HEK293T (cell line): ENCODE measurements at regions not wholly inside any gene's neighbourhood (a gene's known extent, or its start where the extent isn't known, plus 50 kb on each side); places are given as distances from the start of the nearest gene placed in this dataset.

Experiments
- CTCF ChIA-PET: fragments of 350-600 bp; formaldehyde crosslinking; extraction: SDS; loops from one replicate; lab custom pipeline; 2021; ENCODE audit warnings: antibody characterized with exemption, inconsistent platforms; lab: Yijun Ruan, JAX
- POLR2A ChIA-PET: fragments of 350-600 bp; formaldehyde crosslinking; extraction: SDS; loops from one replicate; lab custom pipeline; 2020; ENCODE audit warnings: antibody characterized with exemption, inconsistent platforms; lab: Yijun Ruan, JAX
- DNase-seq: peaks from one replicate; pipeline ENCODE4 v3.0.0; 2012; ENCODE audit warnings: mixed read lengths; ENCODE audit errors: extremely low spot score
- ARNT ChIP-seq: fragments of 450-650 bp; IDR thresholded peaks from 2 replicates; pipeline ENCODE4 v1.6.1; 2017; ENCODE audit warnings: mild to moderate bottlenecking
- BHLHE40 ChIP-seq: fragments of 450-650 bp; IDR thresholded peaks from 2 replicates; pipeline ENCODE4 v1.6.1; 2016; ENCODE audit warnings: mild to moderate bottlenecking, moderate library complexity, borderline replicate concordance
- CTBP1 ChIP-seq: fragments of 450-650 bp; IDR thresholded peaks from 2 replicates; pipeline ENCODE4 v1.6.1; 2016; ENCODE audit warnings: borderline replicate concordance
- ELF4 ChIP-seq: fragments of 450-650 bp; IDR thresholded peaks from 2 replicates; pipeline ENCODE4 v1.6.1; 2017; ENCODE audit warnings: antibody characterized with exemption
- FOXA1 ChIP-seq: fragments of 450-650 bp; IDR thresholded peaks from 2 replicates; pipeline ENCODE4 v1.6.1; 2016; ENCODE audit warnings: mild to moderate bottlenecking
- FOXK2 ChIP-seq: fragments of 450-650 bp; IDR thresholded peaks from 2 replicates; pipeline ENCODE4 v1.6.1; 2016; ENCODE audit warnings: mild to moderate bottlenecking
- FOXM1 ChIP-seq: fragments of 450-650 bp; IDR thresholded peaks from 2 replicates; pipeline ENCODE4 v1.6.1; 2017; ENCODE audit warnings: mild to moderate bottlenecking, borderline replicate concordance
- HDGF ChIP-seq: fragments of 450-650 bp; IDR thresholded peaks from 2 replicates; pipeline ENCODE4 v1.6.1; 2017; ENCODE audit warnings: antibody characterized with exemption, borderline replicate concordance
- L3MBTL2 ChIP-seq: fragments of 450-650 bp; conservative IDR thresholded peaks from 2 replicates; pipeline ENCODE4 v1.6.1; 2016; ENCODE audit warnings: mild to moderate bottlenecking
- LEF1 ChIP-seq: fragments of 450-650 bp; IDR thresholded peaks from 2 replicates; pipeline ENCODE4 v1.6.1; 2017; ENCODE audit warnings: mild to moderate bottlenecking, borderline replicate concordance
- NFRKB ChIP-seq: fragments of 450-650 bp; IDR thresholded peaks from 2 replicates; pipeline ENCODE4 v1.6.1; 2016; ENCODE audit warnings: mild to moderate bottlenecking, moderate library complexity
- SP1 ChIP-seq: fragments of 450-650 bp; IDR thresholded peaks from 2 replicates; pipeline ENCODE4 v1.6.1; 2017
- SUZ12 ChIP-seq: fragments of 450-650 bp; IDR thresholded peaks from 2 replicates; pipeline ENCODE4 v1.6.1; 2016; ENCODE audit warnings: mild to moderate bottlenecking
- TARDBP ChIP-seq: fragments of 450-650 bp; IDR thresholded peaks from 2 replicates; pipeline ENCODE4 v1.6.1; 2016
- ZNF384 ChIP-seq: fragments of 450-650 bp; IDR thresholded peaks from 2 replicates; pipeline ENCODE4 v1.6.1; 2016
- TF ChIP-seq, protein P1 (sequence below): fragments of 450-650 bp; IDR thresholded peaks from 2 replicates; pipeline ENCODE4 v1.6.1; 2016

DNA sequence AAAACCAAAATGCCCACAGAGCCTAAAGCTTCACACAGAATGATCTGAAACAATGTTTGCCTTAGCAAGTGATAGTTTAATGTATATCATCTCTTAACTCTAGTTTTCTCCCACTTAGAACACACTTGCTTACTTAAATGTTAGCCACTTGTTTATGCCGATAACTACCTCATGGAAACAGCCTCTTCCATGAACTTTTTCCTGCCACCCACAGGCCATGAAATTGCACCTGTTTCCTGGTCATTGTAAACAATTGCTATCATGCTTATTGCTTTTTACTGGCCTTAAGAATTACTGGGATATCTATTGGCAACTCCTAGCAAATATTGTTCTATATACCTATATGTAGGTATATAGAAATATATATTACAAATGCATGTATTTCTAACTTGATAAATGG is 231.1 kb downstream of the HDGFL1 start:
- POLR2A ChIA-PET = no interaction called here
- CTCF ChIA-PET = no interaction called here
- DNase-seq = no peak
- TF ChIP-seq SUZ12 (no peak), TARDBP (no peak), ELF4 (no peak), ARNT (no peak), CTBP1 (no peak), ZNF384 (no peak), L3MBTL2 (no peak), HDGF (no peak), SP1 (no peak), NFRKB (no peak)
- TF ChIP-seq, protein P1, sequence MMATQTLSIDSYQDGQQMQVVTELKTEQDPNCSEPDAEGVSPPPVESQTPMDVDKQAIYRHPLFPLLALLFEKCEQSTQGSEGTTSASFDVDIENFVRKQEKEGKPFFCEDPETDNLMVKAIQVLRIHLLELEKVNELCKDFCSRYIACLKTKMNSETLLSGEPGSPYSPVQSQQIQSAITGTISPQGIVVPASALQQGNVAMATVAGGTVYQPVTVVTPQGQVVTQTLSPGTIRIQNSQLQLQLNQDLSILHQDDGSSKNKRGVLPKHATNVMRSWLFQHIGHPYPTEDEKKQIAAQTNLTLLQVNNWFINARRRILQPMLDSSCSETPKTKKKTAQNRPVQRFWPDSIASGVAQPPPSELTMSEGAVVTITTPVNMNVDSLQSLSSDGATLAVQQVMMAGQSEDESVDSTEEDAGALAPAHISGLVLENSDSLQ = no peak

DNA sequence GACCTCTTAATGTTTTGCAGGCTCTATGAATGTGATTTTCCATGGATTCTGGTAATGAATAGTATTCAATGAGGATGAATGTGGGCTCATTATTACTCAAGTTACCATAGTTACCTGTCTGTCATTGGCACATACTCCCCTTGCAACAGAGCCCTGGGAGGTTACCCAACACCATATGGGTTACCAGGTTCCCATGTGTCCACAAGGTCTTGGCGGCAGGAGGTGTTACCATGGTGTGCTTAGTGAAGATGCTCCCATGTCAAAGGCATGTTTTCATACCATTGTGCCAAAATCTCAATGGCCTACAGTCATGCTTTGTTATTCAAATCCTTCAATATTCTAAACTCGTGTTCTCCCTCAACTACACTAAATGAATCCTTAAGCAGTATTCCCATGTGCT is 232.5 kb downstream of the HDGFL1 start:
- TF ChIP-seq ELF4 = no peak
- TF ChIP-seq TARDBP = no peak
- DNase-seq = no peak
- ChIA-PET POLR2A (no interaction called here), CTCF (no interaction called here)

- no peak for DNase-seq
- POLR2A ChIA-PET = no interaction called here
- CTCF ChIA-PET = no interaction called here
Measured at GRCh38 chr6:22804620-22805261, 235.4 kb downstream of the HDGFL1 start.

GRCh38 chr6:22807261-22807660 is 237.9 kb downstream of the HDGFL1 start:
- POLR2A ChIA-PET = no interaction called here
- no peak for DNase-seq
- TF ChIP-seq CTBP1 (no peak), NFRKB (no peak), BHLHE40 (no peak), HDGF (no peak), LEF1 (no peak), FOXA1 (no peak), FOXK2 (no peak), FOXM1 (no peak), SUZ12 (no peak), ARNT (no peak), ELF4 (no peak), ZNF384 (no peak), L3MBTL2 (no peak), SP1 (no peak)
- CTCF ChIA-PET = no interaction called here

More at GRCh38 chr6:22804620-22805261, 235.4 kb downstream of the HDGFL1 start:
- TF ChIP-seq ARNT (no peak), BHLHE40 (no peak)

DNA sequence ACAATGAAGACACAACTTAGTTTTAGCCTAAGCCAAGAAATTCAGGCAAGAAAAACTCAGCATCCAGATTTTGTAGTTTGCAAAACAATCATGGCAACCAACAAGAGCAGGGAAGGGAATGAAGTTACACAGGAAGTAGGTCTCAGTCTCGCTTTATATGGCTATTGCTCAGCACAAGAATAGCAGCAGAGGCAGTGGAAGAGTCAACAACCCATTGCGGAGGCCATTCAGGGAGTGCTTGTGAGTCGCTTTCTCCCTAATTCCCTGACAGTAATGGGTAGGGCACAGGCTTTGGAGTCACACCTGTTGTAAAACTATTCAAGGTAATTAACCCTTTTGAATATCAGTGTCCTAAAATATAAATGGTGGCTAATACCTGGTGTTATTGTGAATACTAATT is 238.5 kb downstream of the HDGFL1 start:
- ChIA-PET CTCF (no interaction called here), POLR2A (no interaction called here)
- TF ChIP-seq FOXM1 (no peak), BHLHE40 (no peak), LEF1 (no peak), ZNF384 (no peak), TARDBP (no peak), SUZ12 (no peak), ELF4 (no peak), NFRKB (no peak), FOXA1 (no peak)
- no peak for DNase-seq

GRCh38 chr6:22808466-22808865 is 239.1 kb downstream of the HDGFL1 start:
- CTCF ChIA-PET = no interaction called here
- DNase-seq = no peak
- TF ChIP-seq L3MBTL2 = no peak
- no peak for TF ChIP-seq NFRKB
- TF ChIP-seq BHLHE40 = no peak
- no peak for TF ChIP-seq ELF4
- no peak for TF ChIP-seq TARDBP
- no peak for TF ChIP-seq SP1
- POLR2A ChIA-PET = no interaction called here

- POLR2A ChIA-PET = no interaction called here
- CTCF ChIA-PET = no interaction called here
- TF ChIP-seq ARNT = no peak
- TF ChIP-seq SP1 = no peak
- no peak for TF ChIP-seq FOXM1
- no peak for TF ChIP-seq BHLHE40
- TF ChIP-seq L3MBTL2 = no peak
- no peak for TF ChIP-seq ZNF384
- no peak for TF ChIP-seq HDGF
- no peak for TF ChIP-seq ELF4
- no peak for TF ChIP-seq CTBP1
- no peak for TF ChIP-seq FOXK2
- no peak for TF ChIP-seq SUZ12
- no peak for TF ChIP-seq LEF1
- TF ChIP-seq, protein P1 = no peak
- no peak for TF ChIP-seq TARDBP
- no peak for DNase-seq
Measured at GRCh38 chr6:22809370-22809769, 240.0 kb downstream of the HDGFL1 start.

- ChIA-PET POLR2A (no interaction called here), CTCF (no interaction called here)
- DNase-seq = no peak
- no peak for TF ChIP-seq LEF1
- TF ChIP-seq NFRKB = no peak
- TF ChIP-seq FOXK2 = no peak
- TF ChIP-seq SUZ12 = no peak
- no peak for TF ChIP-seq L3MBTL2
- no peak for TF ChIP-seq TARDBP
- TF ChIP-seq ARNT = no peak
- no peak for TF ChIP-seq HDGF
- TF ChIP-seq CTBP1 = no peak
- TF ChIP-seq FOXA1 = no peak
- TF ChIP-seq, protein P1 = no peak
- no peak for TF ChIP-seq FOXM1
- TF ChIP-seq ZNF384 = no peak
- TF ChIP-seq SP1 = no peak
- no peak for TF ChIP-seq ELF4
Measured at GRCh38 chr6:22819209-22819608, 249.8 kb downstream of the HDGFL1 start.
